ENCODE measurements at regions not wholly inside any gene's neighbourhood (a gene's known extent, or its start where the extent isn't known, plus 50 kb on each side); places are given as distances from the start of the nearest gene placed in this dataset.

DNA sequence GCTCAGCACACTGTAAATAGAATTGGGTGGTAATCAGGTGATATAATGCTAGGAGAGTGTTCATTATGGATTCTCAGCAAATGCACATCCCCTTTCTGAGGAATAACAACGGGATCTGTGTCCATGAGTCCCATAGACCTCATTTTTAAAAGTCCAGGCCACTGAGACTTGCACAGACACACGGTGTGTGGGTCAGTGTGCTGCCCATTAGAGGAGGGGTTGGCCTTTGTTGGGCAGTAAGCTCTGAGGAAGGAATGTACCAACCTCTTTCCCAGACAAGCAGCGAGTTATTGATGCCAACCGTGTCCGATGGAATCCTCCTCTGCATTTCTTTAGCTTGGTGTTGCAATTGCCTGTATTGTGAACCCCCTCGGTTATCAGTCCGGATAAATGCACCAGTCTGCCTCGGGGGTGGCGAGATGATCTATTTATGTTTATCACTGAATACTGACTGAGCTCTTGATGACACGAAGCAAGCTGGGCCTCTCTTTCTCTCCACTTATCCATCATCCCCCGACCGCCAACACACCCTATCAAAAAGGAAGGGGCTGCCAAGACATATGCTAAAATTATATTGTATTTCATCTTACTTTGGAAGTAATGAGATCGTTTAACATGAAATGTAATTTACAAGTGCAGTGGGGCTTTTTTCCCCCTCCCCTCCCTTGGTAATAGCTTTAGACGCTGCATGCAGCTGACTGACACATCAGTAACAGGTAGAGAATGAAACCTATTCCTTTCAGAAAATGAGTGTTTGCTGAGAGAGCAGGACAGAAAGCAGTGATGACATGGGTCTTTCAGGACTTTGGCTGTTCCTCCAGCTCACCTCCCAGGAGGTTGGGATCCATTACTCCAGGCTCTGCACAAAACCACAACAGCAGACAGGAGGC lies 126.6 kb upstream of the ST8SIA2 start:
- H4K20me1 ChIP-seq (ENCODE audit: control insufficient read depth, insufficient read depth, low read depth, low read length), result no peaks in the 10 kb centered on the region
- no peaks in the 10 kb centered on the region for H3K9me3 ChIP-seq (ENCODE audit: control insufficient read depth, insufficient read depth, low read length)
- no peaks in the 10 kb centered on the region for H3K79me2 ChIP-seq (ENCODE audit: control insufficient read depth, low read length)
- H3K4me2 ChIP-seq (ENCODE audit: low read length), result no peak overlapping the region
- H3K4me3 ChIP-seq (ENCODE audit: low read length), result no peak overlapping the region
- H3K36me3 ChIP-seq (ENCODE audit: control insufficient read depth, low read length), result no peaks in the 10 kb centered on the region
- no peaks in the 10 kb centered on the region for H3F3A ChIP-seq (ENCODE audit: control insufficient read depth, insufficient read depth)
- no peaks in the 10 kb centered on the region for H3K9me2 ChIP-seq (replicated peaks; ENCODE audit: control insufficient read depth, low read length)
- TF ChIP-seq, protein P1, sequence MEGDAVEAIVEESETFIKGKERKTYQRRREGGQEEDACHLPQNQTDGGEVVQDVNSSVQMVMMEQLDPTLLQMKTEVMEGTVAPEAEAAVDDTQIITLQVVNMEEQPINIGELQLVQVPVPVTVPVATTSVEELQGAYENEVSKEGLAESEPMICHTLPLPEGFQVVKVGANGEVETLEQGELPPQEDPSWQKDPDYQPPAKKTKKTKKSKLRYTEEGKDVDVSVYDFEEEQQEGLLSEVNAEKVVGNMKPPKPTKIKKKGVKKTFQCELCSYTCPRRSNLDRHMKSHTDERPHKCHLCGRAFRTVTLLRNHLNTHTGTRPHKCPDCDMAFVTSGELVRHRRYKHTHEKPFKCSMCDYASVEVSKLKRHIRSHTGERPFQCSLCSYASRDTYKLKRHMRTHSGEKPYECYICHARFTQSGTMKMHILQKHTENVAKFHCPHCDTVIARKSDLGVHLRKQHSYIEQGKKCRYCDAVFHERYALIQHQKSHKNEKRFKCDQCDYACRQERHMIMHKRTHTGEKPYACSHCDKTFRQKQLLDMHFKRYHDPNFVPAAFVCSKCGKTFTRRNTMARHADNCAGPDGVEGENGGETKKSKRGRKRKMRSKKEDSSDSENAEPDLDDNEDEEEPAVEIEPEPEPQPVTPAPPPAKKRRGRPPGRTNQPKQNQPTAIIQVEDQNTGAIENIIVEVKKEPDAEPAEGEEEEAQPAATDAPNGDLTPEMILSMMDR (IDR thresholded peaks at IDR 0.05; ENCODE audit: low read depth, low read length, poor library complexity, severe bottlenecking), result no peak
- TF ChIP-seq EZH2phosphoT487 (IDR thresholded peaks at IDR 0.05; ENCODE audit: borderline replicate concordance, low read length), result no peak
- no peaks in the 10 kb centered on the region for H3K27me3 ChIP-seq (ENCODE audit: control insufficient read depth, low read length)
- H3K4me1 ChIP-seq (ENCODE audit: control insufficient read depth, low read length), result no peaks in the 10 kb centered on the region
- H3K27ac ChIP-seq (ENCODE audit: low read depth, low read length), result no peak overlapping the region

DNA sequence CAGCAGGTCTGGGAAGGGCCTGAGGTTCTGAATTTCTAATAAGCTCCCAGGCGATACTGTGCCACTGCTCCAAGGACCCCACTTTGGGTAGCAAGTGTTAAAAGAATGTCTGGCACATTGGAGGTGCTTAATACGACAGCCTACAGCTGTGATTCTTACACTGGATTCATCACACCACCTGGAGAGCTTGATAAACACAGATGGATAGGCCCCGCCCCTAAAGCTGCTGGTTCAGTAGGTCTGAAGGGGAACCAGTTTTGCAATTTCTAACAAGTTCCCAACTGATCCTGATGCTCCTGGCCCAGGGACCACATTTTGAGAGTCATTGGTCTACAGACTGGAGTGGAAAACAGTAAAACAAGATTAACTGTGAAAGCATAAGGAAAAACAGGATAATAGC lies 124.8 kb upstream of the ST8SIA2 start:
- no peaks in the 10 kb centered on the region for H3K9me3 ChIP-seq (ENCODE audit: control insufficient read depth, insufficient read depth, low read length)
- no peaks in the 10 kb centered on the region for H3K9me2 ChIP-seq (replicated peaks; ENCODE audit: control insufficient read depth, low read length)
- no peak overlapping the region for H3K27ac ChIP-seq (ENCODE audit: low read depth, low read length)
- H4K20me1 ChIP-seq (ENCODE audit: control insufficient read depth, insufficient read depth, low read depth, low read length), result no peaks in the 10 kb centered on the region
- H3F3A ChIP-seq (ENCODE audit: control insufficient read depth, insufficient read depth), result no peaks in the 10 kb centered on the region
- no peaks in the 10 kb centered on the region for H3K36me3 ChIP-seq (ENCODE audit: control insufficient read depth, low read length)
- H3K79me2 ChIP-seq (ENCODE audit: control insufficient read depth, low read length), result no peaks in the 10 kb centered on the region
- H3K4me3 ChIP-seq (ENCODE audit: low read length), result no peak overlapping the region
- TF ChIP-seq, protein P1 (IDR thresholded peaks at IDR 0.05; ENCODE audit: low read depth, low read length, poor library complexity, severe bottlenecking), result no peak
- TF ChIP-seq EZH2phosphoT487 (IDR thresholded peaks at IDR 0.05; ENCODE audit: borderline replicate concordance, low read length), result no peak
- H3K27me3 ChIP-seq (ENCODE audit: control insufficient read depth, low read length), result no peaks in the 10 kb centered on the region
- H3K4me2 ChIP-seq (ENCODE audit: low read length), result no peak overlapping the region
- H3K4me1 ChIP-seq (ENCODE audit: control insufficient read depth, low read length), result no peaks in the 10 kb centered on the region

DNA sequence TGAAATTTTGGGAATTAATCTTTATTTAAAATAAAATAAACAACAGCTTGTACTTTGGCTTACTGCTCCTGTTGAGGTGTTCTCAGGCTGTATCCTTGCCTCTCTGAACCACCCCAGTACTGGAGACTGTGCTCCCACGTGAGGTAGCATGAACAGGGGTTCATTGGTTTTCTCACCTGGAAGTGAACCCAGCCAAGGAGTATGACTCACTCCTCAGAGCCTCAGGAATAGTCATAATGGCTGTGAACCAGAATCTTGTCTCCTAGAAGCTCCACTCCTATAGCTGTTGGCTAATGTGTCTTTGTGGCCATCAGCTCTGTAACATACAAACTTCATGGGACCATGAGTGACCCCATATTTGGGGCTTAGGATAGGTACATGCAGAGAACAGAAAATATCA lies 122.5 kb upstream of the ST8SIA2 start:
- no peaks in the 10 kb centered on the region for H3K27me3 ChIP-seq (ENCODE audit: control insufficient read depth, low read length)
- H3K4me3 ChIP-seq (ENCODE audit: low read length), result no peak overlapping the region
- H3K9me3 ChIP-seq (ENCODE audit: control insufficient read depth, insufficient read depth, low read length), result no peaks in the 10 kb centered on the region
- H4K20me1 ChIP-seq (ENCODE audit: control insufficient read depth, insufficient read depth, low read depth, low read length), result no peaks in the 10 kb centered on the region
- H3F3A ChIP-seq (ENCODE audit: control insufficient read depth, insufficient read depth), result no peaks in the 10 kb centered on the region
- H3K27ac ChIP-seq (ENCODE audit: low read depth, low read length), result no peak overlapping the region
- H3K4me2 ChIP-seq (ENCODE audit: low read length), result no peak overlapping the region
- TF ChIP-seq, protein P1 (IDR thresholded peaks at IDR 0.05; ENCODE audit: low read depth, low read length, poor library complexity, severe bottlenecking), result no peak
- no peak for TF ChIP-seq EZH2phosphoT487 (IDR thresholded peaks at IDR 0.05; ENCODE audit: borderline replicate concordance, low read length)
- H3K9me2 ChIP-seq (replicated peaks; ENCODE audit: control insufficient read depth, low read length), result no peaks in the 10 kb centered on the region
- H3K36me3 ChIP-seq (ENCODE audit: control insufficient read depth, low read length), result no peaks in the 10 kb centered on the region
- H3K79me2 ChIP-seq (ENCODE audit: control insufficient read depth, low read length), result no peaks in the 10 kb centered on the region
- H3K4me1 ChIP-seq (ENCODE audit: control insufficient read depth, low read length), result no peaks in the 10 kb centered on the region

Data from DOHH2 (cell line).